ENCODE measurements at regions not wholly inside any gene's neighbourhood (a gene's known extent, or its start where the extent isn't known, plus 50 kb on each side); places are given as distances from the start of the nearest gene placed in this dataset.

DNA sequence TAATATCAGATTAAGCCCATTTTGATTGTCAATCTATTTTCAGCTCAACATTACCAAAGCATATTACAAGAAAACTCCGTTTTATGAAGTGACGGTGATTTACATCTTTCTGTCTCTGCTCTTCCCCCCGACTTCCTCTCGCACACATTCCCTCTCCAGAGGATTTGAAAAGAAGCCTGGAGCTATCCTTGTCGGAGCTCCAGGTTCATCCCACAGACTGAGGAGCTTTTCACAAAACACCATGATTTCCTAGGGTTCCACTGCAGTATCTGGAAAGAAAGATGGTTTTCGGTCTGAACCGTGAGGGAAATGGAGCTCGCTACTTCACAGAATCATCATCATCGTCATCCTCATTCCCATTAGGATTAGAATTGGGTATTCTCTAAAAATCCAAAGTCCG is 655.5 kb upstream of the MGMT start (continued):
- TF ChIP-seq, protein P1, sequence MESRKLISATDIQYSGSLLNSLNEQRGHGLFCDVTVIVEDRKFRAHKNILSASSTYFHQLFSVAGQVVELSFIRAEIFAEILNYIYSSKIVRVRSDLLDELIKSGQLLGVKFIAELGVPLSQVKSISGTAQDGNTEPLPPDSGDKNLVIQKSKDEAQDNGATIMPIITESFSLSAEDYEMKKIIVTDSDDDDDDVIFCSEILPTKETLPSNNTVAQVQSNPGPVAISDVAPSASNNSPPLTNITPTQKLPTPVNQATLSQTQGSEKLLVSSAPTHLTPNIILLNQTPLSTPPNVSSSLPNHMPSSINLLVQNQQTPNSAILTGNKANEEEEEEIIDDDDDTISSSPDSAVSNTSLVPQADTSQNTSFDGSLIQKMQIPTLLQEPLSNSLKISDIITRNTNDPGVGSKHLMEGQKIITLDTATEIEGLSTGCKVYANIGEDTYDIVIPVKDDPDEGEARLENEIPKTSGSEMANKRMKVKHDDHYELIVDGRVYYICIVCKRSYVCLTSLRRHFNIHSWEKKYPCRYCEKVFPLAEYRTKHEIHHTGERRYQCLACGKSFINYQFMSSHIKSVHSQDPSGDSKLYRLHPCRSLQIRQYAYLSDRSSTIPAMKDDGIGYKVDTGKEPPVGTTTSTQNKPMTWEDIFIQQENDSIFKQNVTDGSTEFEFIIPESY (IDR thresholded peaks at IDR 0.05; ENCODE audit: borderline replicate concordance, low read depth) = no peak
- no peak for TF ChIP-seq ELF1 (IDR thresholded peaks at IDR 0.05)

DNA sequence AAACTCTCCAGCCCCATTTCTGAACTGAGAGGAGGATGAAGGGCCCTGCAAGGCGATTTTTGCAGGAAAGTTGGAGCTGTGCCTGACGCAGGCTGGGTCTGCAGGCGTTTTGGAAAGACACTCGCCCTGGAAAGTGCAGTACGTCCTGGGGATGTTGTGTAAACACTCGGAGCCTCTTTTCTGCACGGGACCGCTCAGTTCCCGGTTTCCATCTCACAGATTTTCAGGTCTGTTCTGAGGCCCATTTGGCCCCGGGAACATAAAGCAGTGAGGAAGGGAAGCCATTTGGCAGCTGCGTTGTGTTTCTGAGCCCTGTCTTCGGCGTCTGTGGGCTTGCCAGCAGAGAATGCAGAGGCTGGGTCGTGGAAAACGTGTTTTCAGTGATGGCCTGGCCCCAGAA is 655.0 kb upstream of the MGMT start:
- POLR2A ChIA-PET = no interaction called here
- no peak for DNase-seq
- H3K36me3 ChIP-seq (replicated peaks in 1 of 2; ENCODE audit: control insufficient read depth in 1 of 2, insufficient read depth in 2 of 2, low read length in 1 of 2) = no peaks in the 10 kb centered on the region
- H3K27ac ChIP-seq (ENCODE audit: low read depth in 2 of 2, low read length in 1 of 2) = no peak overlapping the region
- no peak overlapping the region for H3K4me3 ChIP-seq (ENCODE audit: low read depth in 2 of 2, low read length in 1 of 2)
- H3K9ac ChIP-seq = no peak overlapping the region
- no peaks in the 10 kb centered on the region for H3K79me2 ChIP-seq (ENCODE audit: insufficient read depth)
- no peaks in the 10 kb centered on the region for H4K20me1 ChIP-seq (ENCODE audit: insufficient read depth)
- no peaks in the 10 kb centered on the region for H3K4me1 ChIP-seq (ENCODE audit: control insufficient read depth in 1 of 2, insufficient read depth in 2 of 2, low read depth in 1 of 2, low read length in 1 of 2)
- no peaks in the 10 kb centered on the region for H3F3A ChIP-seq (replicated peaks; ENCODE audit: insufficient read depth)
- WGBS (ENCODE audit: low lambda C conversion rate) = 49% methylated on average over 11 of the region's 15 CpGs
- no peak overlapping the region for H2AFZ ChIP-seq (ENCODE audit: low read depth)
- H3K9me3 ChIP-seq = no peaks in the 10 kb centered on the region
- CTCF ChIA-PET = interaction anchor here (1.5 kb wide), 1 partner anchor 10 kb away, joined by 3 read pairs; no protein-coding TSS in a partner anchor
- TF ChIP-seq SIN3A (IDR thresholded peaks at IDR 0.05; ENCODE audit: borderline replicate concordance, low read depth, low read length) = no peak
- TF ChIP-seq FOXJ3 (CRISPR knock-in tag; IDR thresholded peaks at IDR 0.05) = no peak
- no peak for TF ChIP-seq SMC3 (IDR thresholded peaks at IDR 0.05; ENCODE audit: low read depth, low read length)
- no peak for TF ChIP-seq TCF12 (IDR thresholded peaks at IDR 0.05)
- TF ChIP-seq, protein P1 (IDR thresholded peaks at IDR 0.05; ENCODE audit: borderline replicate concordance, low read depth) = no peak
- TF ChIP-seq MEF2A (IDR thresholded peaks at IDR 0.05; ENCODE audit: borderline replicate concordance, low read depth) = no peak
- TF ChIP-seq RCOR1 (IDR thresholded peaks at IDR 0.05; ENCODE audit: low read length) = no peak
- no peak for TF ChIP-seq CTCF (IDR thresholded peaks at IDR 0.05)
- TF ChIP-seq TAF1 (IDR thresholded peaks at IDR 0.05; ENCODE audit: borderline replicate concordance, low read depth, low read length) = no peak
- no peak for TF ChIP-seq EP300 (IDR thresholded peaks at IDR 0.05; ENCODE audit: borderline replicate concordance in 1 of 2, low read depth in 1 of 2, low read length in 1 of 2)
- TF ChIP-seq CHD2 (IDR thresholded peaks at IDR 0.05; ENCODE audit: low read length, partially characterized antibody) = no peak
- TF ChIP-seq RXRA (IDR thresholded peaks at IDR 0.05; ENCODE audit: borderline replicate concordance, low read depth) = no peak
- no peaks in the 10 kb centered on the region for H3K27me3 ChIP-seq (ENCODE audit: insufficient read depth)
- no peaks in the 10 kb centered on the region for H3K9me2 ChIP-seq
- H3K4me2 ChIP-seq = no peak overlapping the region
